ENCODE measurements at regions not wholly inside any gene's neighbourhood (a gene's known extent, or its start where the extent isn't known, plus 50 kb on each side); places are given as distances from the start of the nearest gene placed in this dataset.

- no peak for TF ChIP-seq PAX5 (IDR thresholded peaks at IDR 0.05; ENCODE audit: insufficient read depth, low read length, severe bottlenecking)
- no peak for TF ChIP-seq POLR2A (IDR thresholded peaks at IDR 0.05; ENCODE audit: low read depth, low read length)
- TF ChIP-seq POU2F2 (IDR thresholded peaks at IDR 0.05; ENCODE audit: low read depth, low read length) = no peak
- no peak for TF ChIP-seq POLR2AphosphoS5 (IDR thresholded peaks at IDR 0.05; ENCODE audit: low read depth, low read length)
- TF ChIP-seq TAF1 (IDR thresholded peaks at IDR 0.05; ENCODE audit: low read depth, low read length) = no peak
- no peak for TF ChIP-seq SPI1 (IDR thresholded peaks at IDR 0.05; ENCODE audit: low read depth, low read length)
- FAIRE-seq (no peak), DNase-seq (ENCODE audit: insufficient read length, low spot score) (no peak)
Measured at GRCh38 chr5:173758676-173759075, 129.5 kb upstream of the CPEB4 start.

- TF ChIP-seq POU2F2 (IDR thresholded peaks at IDR 0.05; ENCODE audit: low read depth, low read length) = no peak
- TF ChIP-seq SPI1 (IDR thresholded peaks at IDR 0.05; ENCODE audit: low read depth, low read length) = no peak
- TF ChIP-seq POLR2A (IDR thresholded peaks at IDR 0.05; ENCODE audit: low read depth, low read length) = no peak
- TF ChIP-seq TAF1 (IDR thresholded peaks at IDR 0.05; ENCODE audit: low read depth, low read length) = no peak
- TF ChIP-seq POLR2AphosphoS5 (IDR thresholded peaks at IDR 0.05; ENCODE audit: low read depth, low read length) = no peak
- no peak for TF ChIP-seq PAX5 (IDR thresholded peaks at IDR 0.05; ENCODE audit: insufficient read depth, low read length, severe bottlenecking)
- no peak for DNase-seq (ENCODE audit: insufficient read length, low spot score)
- FAIRE-seq = no peak
Measured at GRCh38 chr5:173759691-173760090, 128.5 kb upstream of the CPEB4 start.

DNA sequence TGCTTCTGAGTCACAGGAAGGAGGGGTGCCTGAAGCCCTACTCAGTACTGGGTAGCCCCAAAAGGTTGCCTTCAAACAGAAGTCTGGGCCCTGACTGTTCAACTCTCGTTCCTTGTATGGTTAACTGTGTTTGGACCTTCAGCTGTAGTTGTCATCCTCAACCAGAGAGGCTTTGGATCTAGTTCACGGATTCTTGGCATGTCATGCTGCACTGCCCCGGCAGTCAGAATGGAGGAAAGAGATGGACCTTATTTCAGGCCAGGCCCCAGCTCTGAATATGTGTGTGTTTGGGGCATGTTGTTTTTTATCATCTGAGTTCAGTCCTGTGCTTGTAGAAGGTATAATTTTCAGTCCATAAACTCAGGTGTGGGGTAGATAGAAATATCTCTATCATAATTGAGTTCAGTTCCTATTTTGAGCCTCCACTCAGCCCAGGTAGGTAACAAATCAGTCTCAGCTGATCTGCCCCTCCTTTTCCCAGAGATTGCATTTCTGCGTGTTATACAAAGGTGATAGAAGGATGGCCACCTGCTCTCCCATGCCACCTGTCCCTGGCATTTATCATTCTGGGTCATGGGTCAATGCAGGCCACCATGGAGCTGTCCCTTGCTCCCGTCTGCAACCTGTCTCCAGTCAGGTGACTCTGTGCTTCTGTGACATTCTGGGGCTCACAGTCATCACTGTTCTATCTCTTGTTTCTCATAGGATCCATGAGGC lies 127.5 kb upstream of the CPEB4 start:
- FAIRE-seq (no peak), DNase-seq (ENCODE audit: insufficient read length, low spot score) (no peak)
- TF ChIP-seq TAF1 (IDR thresholded peaks at IDR 0.05; ENCODE audit: low read depth, low read length) = no peak
- TF ChIP-seq SPI1 (IDR thresholded peaks at IDR 0.05; ENCODE audit: low read depth, low read length) = no peak
- TF ChIP-seq POU2F2 (IDR thresholded peaks at IDR 0.05; ENCODE audit: low read depth, low read length) = no peak
- TF ChIP-seq POLR2AphosphoS5 (IDR thresholded peaks at IDR 0.05; ENCODE audit: low read depth, low read length) = no peak
- TF ChIP-seq PAX5 (IDR thresholded peaks at IDR 0.05; ENCODE audit: insufficient read depth, low read length, severe bottlenecking) = no peak
- TF ChIP-seq POLR2A (IDR thresholded peaks at IDR 0.05; ENCODE audit: low read depth, low read length) = no peak

GRCh38 chr5:173761178-173761513 lies 127.0 kb upstream of the CPEB4 start:
- DNase-seq (ENCODE audit: insufficient read length, low spot score) (no peak), FAIRE-seq (no peak)
- no peak for TF ChIP-seq SPI1 (IDR thresholded peaks at IDR 0.05; ENCODE audit: low read depth, low read length)
- no peak for TF ChIP-seq TAF1 (IDR thresholded peaks at IDR 0.05; ENCODE audit: low read depth, low read length)
- TF ChIP-seq POLR2AphosphoS5 (IDR thresholded peaks at IDR 0.05; ENCODE audit: low read depth, low read length) = no peak
- no peak for TF ChIP-seq POU2F2 (IDR thresholded peaks at IDR 0.05; ENCODE audit: low read depth, low read length)
- no peak for TF ChIP-seq POLR2A (IDR thresholded peaks at IDR 0.05; ENCODE audit: low read depth, low read length)
- TF ChIP-seq PAX5 (IDR thresholded peaks at IDR 0.05; ENCODE audit: insufficient read depth, low read length, severe bottlenecking) = no peak

- FAIRE-seq (no peak), DNase-seq (ENCODE audit: insufficient read length, low spot score) (no peak)
- no peak for TF ChIP-seq SPI1 (IDR thresholded peaks at IDR 0.05; ENCODE audit: low read depth, low read length)
- TF ChIP-seq POLR2A (IDR thresholded peaks at IDR 0.05; ENCODE audit: low read depth, low read length) = no peak
- TF ChIP-seq POU2F2 (IDR thresholded peaks at IDR 0.05; ENCODE audit: low read depth, low read length) = no peak
- TF ChIP-seq POLR2AphosphoS5 (IDR thresholded peaks at IDR 0.05; ENCODE audit: low read depth, low read length) = no peak
- TF ChIP-seq PAX5 (IDR thresholded peaks at IDR 0.05; ENCODE audit: insufficient read depth, low read length, severe bottlenecking) = no peak
- TF ChIP-seq TAF1 (IDR thresholded peaks at IDR 0.05; ENCODE audit: low read depth, low read length) = no peak
Measured at GRCh38 chr5:173762045-173762444, 126.1 kb upstream of the CPEB4 start.

DNA sequence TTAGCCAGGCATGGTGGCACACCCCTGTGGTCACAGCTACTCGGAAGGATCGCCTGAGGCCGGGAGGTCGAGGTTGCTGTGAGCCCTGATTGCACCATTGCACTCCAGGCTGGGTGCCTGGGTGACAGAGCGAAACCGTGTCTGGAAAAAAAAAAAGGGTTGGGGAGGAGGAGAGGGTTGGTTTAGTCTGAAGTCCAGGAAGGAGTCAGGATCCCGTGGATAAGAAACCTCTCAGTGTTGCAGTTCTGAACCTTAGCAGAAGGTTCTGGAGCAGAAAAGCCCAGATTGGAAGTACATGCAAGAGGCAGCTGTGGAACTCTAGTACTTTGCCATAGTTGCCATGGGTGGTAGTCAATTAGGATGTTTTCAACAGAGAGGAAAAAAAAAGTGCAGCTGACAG lies 125.2 kb upstream of the CPEB4 start:
- TF ChIP-seq SPI1 (IDR thresholded peaks at IDR 0.05; ENCODE audit: low read depth, low read length) = no peak
- no peak for TF ChIP-seq TAF1 (IDR thresholded peaks at IDR 0.05; ENCODE audit: low read depth, low read length)
- TF ChIP-seq POLR2AphosphoS5 (IDR thresholded peaks at IDR 0.05; ENCODE audit: low read depth, low read length) = no peak
- no peak for TF ChIP-seq POLR2A (IDR thresholded peaks at IDR 0.05; ENCODE audit: low read depth, low read length)
- TF ChIP-seq POU2F2 (IDR thresholded peaks at IDR 0.05; ENCODE audit: low read depth, low read length) = no peak
- TF ChIP-seq PAX5 (IDR thresholded peaks at IDR 0.05; ENCODE audit: insufficient read depth, low read length, severe bottlenecking) = no peak
- FAIRE-seq (no peak), DNase-seq (ENCODE audit: insufficient read length, low spot score) (no peak)

GRCh38 chr5:173763410-173763809 lies 124.7 kb upstream of the CPEB4 start:
- TF ChIP-seq POLR2A (IDR thresholded peaks at IDR 0.05; ENCODE audit: low read depth, low read length) (no peak), PAX5 (IDR thresholded peaks at IDR 0.05; ENCODE audit: insufficient read depth, low read length, severe bottlenecking) (no peak), SPI1 (IDR thresholded peaks at IDR 0.05; ENCODE audit: low read depth, low read length) (no peak), POU2F2 (IDR thresholded peaks at IDR 0.05; ENCODE audit: low read depth, low read length) (no peak), TAF1 (IDR thresholded peaks at IDR 0.05; ENCODE audit: low read depth, low read length) (no peak), POLR2AphosphoS5 (IDR thresholded peaks at IDR 0.05; ENCODE audit: low read depth, low read length) (no peak)
- no peak for FAIRE-seq
- no peak for DNase-seq (ENCODE audit: insufficient read length, low spot score)

DNA sequence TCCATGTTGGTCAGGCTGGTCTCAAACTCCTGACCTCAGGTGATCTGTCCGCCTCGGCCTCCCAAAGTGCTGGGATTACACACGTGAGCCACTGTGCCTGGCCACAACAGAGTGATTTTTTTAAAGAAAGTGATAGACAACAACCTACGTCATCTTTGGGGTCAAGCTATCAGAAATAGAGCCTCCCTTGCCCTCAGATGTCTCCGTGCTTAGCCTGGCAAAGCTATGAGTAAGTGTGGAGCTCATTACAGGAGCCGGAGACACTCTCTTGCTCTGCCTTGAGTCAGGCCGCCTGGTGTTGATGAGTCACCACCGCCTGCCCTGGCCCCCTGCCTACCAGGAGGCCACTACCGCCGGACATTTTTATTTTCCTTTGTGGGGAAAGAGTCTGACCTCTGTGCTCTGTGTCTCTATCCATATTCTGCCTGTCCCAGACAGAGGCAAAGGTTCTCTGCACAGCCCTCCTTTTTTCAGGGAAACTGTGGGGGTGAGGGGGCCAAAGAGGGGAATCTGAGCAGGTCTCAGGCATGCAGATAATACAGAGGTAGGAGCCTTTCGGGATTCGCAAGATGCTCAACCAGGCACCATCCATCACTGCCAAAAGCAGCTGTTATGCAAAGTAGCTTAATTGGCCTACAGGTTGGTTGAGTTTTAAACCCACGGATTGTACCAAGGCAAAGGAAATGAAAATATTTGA lies 123.7 kb upstream of the CPEB4 start:
- DNase-seq (ENCODE audit: insufficient read length, low spot score) = no peak
- no peak for TF ChIP-seq SPI1 (IDR thresholded peaks at IDR 0.05; ENCODE audit: low read depth, low read length)
- TF ChIP-seq POLR2AphosphoS5 (IDR thresholded peaks at IDR 0.05; ENCODE audit: low read depth, low read length) = no peak
- no peak for TF ChIP-seq PAX5 (IDR thresholded peaks at IDR 0.05; ENCODE audit: insufficient read depth, low read length, severe bottlenecking)
- TF ChIP-seq POLR2A (IDR thresholded peaks at IDR 0.05; ENCODE audit: low read depth, low read length) = no peak
- TF ChIP-seq TAF1 (IDR thresholded peaks at IDR 0.05; ENCODE audit: low read depth, low read length) = no peak
- TF ChIP-seq POU2F2 (IDR thresholded peaks at IDR 0.05; ENCODE audit: low read depth, low read length) = no peak
- FAIRE-seq = no peak

DNA sequence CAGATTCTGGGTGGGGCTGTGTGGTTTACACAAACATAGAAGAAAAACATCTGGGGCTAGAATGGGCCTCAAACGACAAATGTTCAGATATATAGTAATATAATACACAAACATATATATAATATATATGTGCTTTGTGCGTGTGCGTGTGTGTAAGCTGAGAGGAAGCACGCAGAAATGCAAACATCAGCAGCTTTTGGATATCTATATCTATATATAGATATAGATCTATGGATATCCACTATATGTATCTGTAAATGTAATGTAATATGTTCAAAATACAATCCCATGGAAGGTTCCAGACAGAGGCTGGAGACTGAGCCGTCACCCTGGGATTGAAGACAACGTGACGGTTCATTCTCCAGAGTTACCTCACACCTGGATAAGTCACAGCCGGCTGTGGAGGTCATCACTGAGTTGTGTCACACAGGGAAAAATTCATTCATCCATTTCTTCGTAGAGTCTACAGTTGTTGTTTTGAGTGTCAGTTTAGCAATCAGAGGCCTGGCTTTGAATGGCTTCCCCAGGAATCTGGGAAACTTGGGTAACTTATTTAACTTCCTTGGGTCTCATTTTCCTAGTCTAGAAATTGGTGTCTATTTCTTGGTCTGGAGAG lies 123.0 kb upstream of the CPEB4 start:
- no peak for TF ChIP-seq POLR2AphosphoS5 (IDR thresholded peaks at IDR 0.05; ENCODE audit: low read depth, low read length)
- DNase-seq (ENCODE audit: insufficient read length, low spot score) = no peak
- no peak for FAIRE-seq

Data from GM12891 (cell line).